SK-N-SH (cell line): ENCODE measurements at regions not wholly inside any gene's neighbourhood (a gene's known extent, or its start where the extent isn't known, plus 50 kb on each side); places are given as distances from the start of the nearest gene placed in this dataset.

ENCODE experiments used
- CTCF ChIA-PET: fragments of 300-600, 350-600 bp; formaldehyde crosslinking; extraction: SDS; loops from one replicate; lab custom pipeline; 2021; lab: Yijun Ruan, JAX
- POLR2A ChIA-PET: fragments of 350-600 bp; sonication (Branson Sonifier 250); formaldehyde crosslinking; extraction: SDS; loops from one replicate; lab custom pipeline; 2020; ENCODE audit warnings: antibody characterized with exemption, inconsistent platforms; lab: Yijun Ruan, JAX
- DNase-seq: peaks from one replicate; pipeline ENCODE4 v3.0.0; 2012
- H2AFZ ChIP-seq: fragments of 200-600 bp; sonication (generic); 2 replicates; pipeline ENCODE4 v1.8.1; 2016; ENCODE audit warnings: antibody characterized with exemption, mild to moderate bottlenecking, low read depth
- H3F3A ChIP-seq: fragments of 200-600 bp; sonication (generic); replicated peaks from 2 replicates; pipeline ENCODE3; 2016; ENCODE audit warnings: antibody characterized with exemption, mild to moderate bottlenecking; ENCODE audit not compliant: insufficient read depth
- H3K27ac ChIP-seq, 2 experiments: fragments of 200-500 bp in 1 of 2; fragments of 200-600 bp in 1 of 2; sonication (Bioruptor generic) in 1 of 2; sonication (generic), shearing (Covaris generic) in 1 of 2; 2 replicates each; pipeline versions ENCODE4 v1.5.1 to v1.6.1; 2014 to 2016; ENCODE audit warnings: low read depth in 2 of 2, inconsistent platforms in 1 of 2, low read length in 1 of 2, mild to moderate bottlenecking in 1 of 2, mixed read lengths in 1 of 2
- H3K27me3 ChIP-seq: fragments of 200-600 bp; sonication (generic), shearing (Covaris generic); 2 replicates; pipeline ENCODE4 v1.6.1; 2016; ENCODE audit warnings: mixed run types; ENCODE audit not compliant: insufficient read depth
- H3K36me3 ChIP-seq, 2 experiments: fragments of 200-500 bp in 1 of 2; fragments of 200-600 bp in 1 of 2; sonication (Bioruptor generic) in 1 of 2; sonication (generic) in 1 of 2; replicated peaks in 1 of 2; 2 replicates each; pipeline versions ENCODE3 to v1.5.1; 2014 to 2016; ENCODE audit warnings: low read length in 1 of 2, mild to moderate bottlenecking in 1 of 2; ENCODE audit not compliant: insufficient read depth in 2 of 2, control insufficient read depth in 1 of 2
- H3K4me1 ChIP-seq, 2 experiments: fragments of 200-500 bp in 1 of 2; fragments of 200-600 bp in 1 of 2; sonication (Bioruptor generic) in 1 of 2; sonication (generic), shearing (Covaris generic) in 1 of 2; 2 replicates each; pipeline versions ENCODE4 v1.5.1 to v1.6.1; 2014 to 2016; ENCODE audit warnings: low read depth in 1 of 2, low read length in 1 of 2, mixed run types in 1 of 2; ENCODE audit not compliant: insufficient read depth in 2 of 2, control insufficient read depth in 1 of 2
- H3K4me2 ChIP-seq: fragments of 200-600 bp; sonication (generic), shearing (Covaris generic); 2 replicates; pipeline ENCODE4 v1.6.1; 2017; ENCODE audit warnings: mixed run types
- H3K4me3 ChIP-seq, 2 experiments: fragments of 200-500 bp in 1 of 2; fragments of 200-600 bp in 1 of 2; sonication (Bioruptor generic) in 1 of 2; sonication (generic), shearing (Covaris generic) in 1 of 2; 2 replicates each; pipeline versions ENCODE4 v1.5.1 to v1.8.1; 2014 to 2016; ENCODE audit warnings: low read depth in 2 of 2, inconsistent platforms in 1 of 2, low read length in 1 of 2, mild to moderate bottlenecking in 1 of 2, mixed read lengths in 1 of 2, moderate library complexity in 1 of 2
- H3K79me2 ChIP-seq: fragments of 200-600 bp; sonication (generic); 2 replicates; pipeline ENCODE4 v1.8.1; 2017; ENCODE audit warnings: mild to moderate bottlenecking; ENCODE audit not compliant: insufficient read depth
- H3K9ac ChIP-seq: fragments of 200-600 bp; sonication (generic); 2 replicates; pipeline ENCODE4 v1.6.1; 2017; ENCODE audit warnings: mixed run types
- H3K9me2 ChIP-seq: fragments of 200-600 bp; sonication (generic); 2 replicates; pipeline ENCODE4 v1.6.1; 2017; ENCODE audit warnings: mixed run types
- H3K9me3 ChIP-seq: fragments of 200-600 bp; sonication (generic); 2 replicates; pipeline ENCODE4 v1.6.1; 2017; ENCODE audit warnings: mixed run types, mild to moderate bottlenecking, moderate library complexity
- H4K20me1 ChIP-seq: fragments of 200-600 bp; sonication (generic); 2 replicates; pipeline ENCODE4 v1.6.1; 2017; ENCODE audit warnings: mild to moderate bottlenecking, mixed run types; ENCODE audit not compliant: insufficient read depth
- FOXM1 ChIP-seq: IDR thresholded peaks from 2 replicates; pipeline ENCODE4 v1.4.0; 2012; ENCODE audit warnings: low read depth, mild to moderate bottlenecking
- GABPA ChIP-seq: IDR thresholded peaks from 2 replicates; pipeline ENCODE4 v1.4.0; 2012; ENCODE audit warnings: low read depth, mild to moderate bottlenecking
- GATA2 ChIP-seq: sonication (generic); formaldehyde crosslinking; IDR thresholded peaks from 2 replicates; pipeline ENCODE4 v1.5.0; 2020; ENCODE audit warnings: mild to moderate bottlenecking, missing genetic modification reagents
- JUND ChIP-seq: IDR thresholded peaks from 2 replicates; pipeline ENCODE4 v1.4.0; 2012
- MEF2A ChIP-seq: IDR thresholded peaks from 2 replicates; pipeline ENCODE4 v1.4.0; 2012; ENCODE audit warnings: low read depth, borderline replicate concordance
- MXI1 ChIP-seq: IDR thresholded peaks from 2 replicates; pipeline ENCODE4 v1.6.1; 2012; ENCODE audit warnings: mild to moderate bottlenecking, low read depth, low read length, improper control_type of control experiment
- NRF1 ChIP-seq: IDR thresholded peaks from 2 replicates; pipeline ENCODE4 v1.6.1; 2012; ENCODE audit warnings: low read depth, mild to moderate bottlenecking, low read length
- POLR2AphosphoS5 ChIP-seq: IDR thresholded peaks from 2 replicates; pipeline ENCODE4 v1.6.1; 2012; ENCODE audit warnings: low read depth, low read length
- RAD21 ChIP-seq: IDR thresholded peaks from 2 replicates; pipeline ENCODE4 v1.6.1; 2012; ENCODE audit warnings: mild to moderate bottlenecking, low read length
- RFX5 ChIP-seq: IDR thresholded peaks from 2 replicates; pipeline ENCODE4 v1.6.1; 2012; ENCODE audit warnings: mild to moderate bottlenecking, improper control_type of control experiment, low read length
- TEAD4 ChIP-seq: IDR thresholded peaks from 2 replicates; pipeline ENCODE4 v1.4.0; 2012; ENCODE audit warnings: mild to moderate bottlenecking, borderline replicate concordance; ENCODE audit not compliant: insufficient read depth
- WGBS: methylation state at CpG from one replicate; pipeline ENCODE4 v1.1.6; 2017; ENCODE audit warnings: low lambda C conversion rate; 5-methylcytosine and 5-hydroxymethylcytosine counted together
- TF ChIP-seq, protein P1 (sequence below): fragments of 150-350 bp; IDR thresholded peaks from 2 replicates; pipeline ENCODE4 v1.6.1; 2016; ENCODE audit warnings: mild to moderate bottlenecking, low read depth, low read length
- TF ChIP-seq, protein P2 (sequence below): IDR thresholded peaks from 2 replicates; pipeline ENCODE4 v1.4.0; 2012; ENCODE audit warnings: low read depth, borderline replicate concordance
- TF ChIP-seq, protein P3 (sequence below): IDR thresholded peaks from 2 replicates; pipeline ENCODE4; 2012
- TF ChIP-seq, protein P4 (sequence below): IDR thresholded peaks from 2 replicates; pipeline ENCODE4 v1.4.0; 2012; ENCODE audit warnings: low read depth, borderline replicate concordance

DNA sequence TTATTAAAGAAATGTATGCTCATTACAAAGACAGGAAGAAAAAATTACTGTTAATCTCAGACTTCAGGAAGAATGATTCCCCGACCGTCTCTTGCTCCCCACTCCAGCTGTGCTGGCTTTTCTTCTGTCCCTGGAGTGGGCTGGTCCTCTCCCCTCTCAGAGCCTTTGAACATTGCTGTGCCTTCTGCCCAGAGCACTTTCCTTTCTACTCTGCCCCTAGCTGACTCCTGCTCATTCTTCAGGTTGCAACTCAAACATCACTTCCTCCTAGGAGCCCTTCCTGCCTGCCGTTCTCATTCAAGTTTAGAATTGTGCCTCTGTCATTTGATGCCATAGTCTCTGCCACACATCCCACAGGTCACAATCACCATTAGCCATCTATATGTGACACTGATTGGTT lies 329.5 kb downstream of the MIAT start:
- TF ChIP-seq RAD21 (no peak), POLR2AphosphoS5 (no peak), MEF2A (no peak), GATA2 (CRISPR knock-in tag) (no peak), GABPA (no peak), FOXM1 (no peak), JUND (no peak), MXI1 (no peak), TEAD4 (no peak), NRF1 (no peak), RFX5 (no peak)
- TF ChIP-seq, protein P1, sequence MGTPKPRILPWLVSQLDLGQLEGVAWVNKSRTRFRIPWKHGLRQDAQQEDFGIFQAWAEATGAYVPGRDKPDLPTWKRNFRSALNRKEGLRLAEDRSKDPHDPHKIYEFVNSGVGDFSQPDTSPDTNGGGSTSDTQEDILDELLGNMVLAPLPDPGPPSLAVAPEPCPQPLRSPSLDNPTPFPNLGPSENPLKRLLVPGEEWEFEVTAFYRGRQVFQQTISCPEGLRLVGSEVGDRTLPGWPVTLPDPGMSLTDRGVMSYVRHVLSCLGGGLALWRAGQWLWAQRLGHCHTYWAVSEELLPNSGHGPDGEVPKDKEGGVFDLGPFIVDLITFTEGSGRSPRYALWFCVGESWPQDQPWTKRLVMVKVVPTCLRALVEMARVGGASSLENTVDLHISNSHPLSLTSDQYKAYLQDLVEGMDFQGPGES: no peak
- TF ChIP-seq, protein P2, sequence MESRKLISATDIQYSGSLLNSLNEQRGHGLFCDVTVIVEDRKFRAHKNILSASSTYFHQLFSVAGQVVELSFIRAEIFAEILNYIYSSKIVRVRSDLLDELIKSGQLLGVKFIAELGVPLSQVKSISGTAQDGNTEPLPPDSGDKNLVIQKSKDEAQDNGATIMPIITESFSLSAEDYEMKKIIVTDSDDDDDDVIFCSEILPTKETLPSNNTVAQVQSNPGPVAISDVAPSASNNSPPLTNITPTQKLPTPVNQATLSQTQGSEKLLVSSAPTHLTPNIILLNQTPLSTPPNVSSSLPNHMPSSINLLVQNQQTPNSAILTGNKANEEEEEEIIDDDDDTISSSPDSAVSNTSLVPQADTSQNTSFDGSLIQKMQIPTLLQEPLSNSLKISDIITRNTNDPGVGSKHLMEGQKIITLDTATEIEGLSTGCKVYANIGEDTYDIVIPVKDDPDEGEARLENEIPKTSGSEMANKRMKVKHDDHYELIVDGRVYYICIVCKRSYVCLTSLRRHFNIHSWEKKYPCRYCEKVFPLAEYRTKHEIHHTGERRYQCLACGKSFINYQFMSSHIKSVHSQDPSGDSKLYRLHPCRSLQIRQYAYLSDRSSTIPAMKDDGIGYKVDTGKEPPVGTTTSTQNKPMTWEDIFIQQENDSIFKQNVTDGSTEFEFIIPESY: no peak
- TF ChIP-seq, protein P3, sequence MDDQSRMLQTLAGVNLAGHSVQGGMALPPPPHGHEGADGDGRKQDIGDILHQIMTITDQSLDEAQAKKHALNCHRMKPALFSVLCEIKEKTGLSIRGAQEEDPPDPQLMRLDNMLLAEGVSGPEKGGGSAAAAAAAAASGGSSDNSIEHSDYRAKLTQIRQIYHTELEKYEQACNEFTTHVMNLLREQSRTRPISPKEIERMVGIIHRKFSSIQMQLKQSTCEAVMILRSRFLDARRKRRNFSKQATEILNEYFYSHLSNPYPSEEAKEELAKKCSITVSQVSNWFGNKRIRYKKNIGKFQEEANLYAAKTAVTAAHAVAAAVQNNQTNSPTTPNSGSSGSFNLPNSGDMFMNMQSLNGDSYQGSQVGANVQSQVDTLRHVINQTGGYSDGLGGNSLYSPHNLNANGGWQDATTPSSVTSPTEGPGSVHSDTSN: no peak
- TF ChIP-seq, protein P4, sequence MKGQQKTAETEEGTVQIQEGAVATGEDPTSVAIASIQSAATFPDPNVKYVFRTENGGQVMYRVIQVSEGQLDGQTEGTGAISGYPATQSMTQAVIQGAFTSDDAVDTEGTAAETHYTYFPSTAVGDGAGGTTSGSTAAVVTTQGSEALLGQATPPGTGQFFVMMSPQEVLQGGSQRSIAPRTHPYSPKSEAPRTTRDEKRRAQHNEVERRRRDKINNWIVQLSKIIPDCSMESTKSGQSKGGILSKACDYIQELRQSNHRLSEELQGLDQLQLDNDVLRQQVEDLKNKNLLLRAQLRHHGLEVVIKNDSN: no peak
- Histone ChIP-seq H3K27me3 (no peaks in the 10 kb centered on the region), H3K27ac (peak overlapping the region in 1 of 2 experiments; percentile 30; a peak in 1 of 4 replicates), H3K9me3 (no peaks in the 10 kb centered on the region), H3K9ac (no peak overlapping the region), H3K4me2 (no peak overlapping the region), H4K20me1 (no peaks in the 10 kb centered on the region), H3F3A (no peaks in the 10 kb centered on the region), H3K4me1 (peaks cover 0 to 14% of the 10 kb centered on the region in 2 experiments; a peak in 1 of 4 replicates), H3K79me2 (no peaks in the 10 kb centered on the region), H3K36me3 (no peaks in the 10 kb centered on the region), H3K4me3 (no peak overlapping the region), H2AFZ (no peak overlapping the region), H3K9me2 (no peaks in the 10 kb centered on the region)
- CTCF ChIA-PET: interaction anchor here (1.1 to 1.2 kb wide), 2 partner anchors 8 to 308 kb away, joined by 3 read pairs; no protein-coding TSS in a partner anchor
- no peak for DNase-seq
- WGBS: 58% methylated on average over 3 of the region's 3 CpGs
- POLR2A ChIA-PET: no interaction called here
